Right atrium auricular region (tissue), 2 donors: ENCODE measurements at regions not wholly inside any gene's neighbourhood (a gene's known extent, or its start where the extent isn't known, plus 50 kb on each side); places are given as distances from the start of the nearest gene placed in this dataset.

Source experiments
- DNase-seq: peaks from one replicate; pipeline ENCODE4 v3.0.0-alpha.2; 2019; ENCODE audit warnings: low spot score
- H3K27ac ChIP-seq, 2 donors: fragments of 200-600 bp; sonication (generic); 1 replicate in 1 of 2; 2 replicates in 1 of 2; pipeline ENCODE4 v1.5.1; 2016 to 2019
- H3K27me3 ChIP-seq, 2 donors: fragments of 200-600 bp; sonication (generic); one replicate each; pipeline versions ENCODE4 v1.5.1 to v1.6.0; 2017 to 2019
- H3K36me3 ChIP-seq: fragments of 200-600 bp; sonication (generic); one replicate; pipeline ENCODE4 v1.5.1; 2016
- H3K4me1 ChIP-seq, 2 donors: fragments of 200-600 bp; sonication (generic); one replicate each; pipeline versions ENCODE4 v1.5.1 to v1.6.0; 2017 to 2019
- H3K4me3 ChIP-seq, 2 donors: fragments of 200-600 bp; sonication (generic); 1 replicate in 1 of 2; 2 replicates in 1 of 2; pipeline ENCODE4 v1.5.1; 2017 to 2019; ENCODE audit warnings: mild to moderate bottlenecking in 1 of 2, moderate library complexity in 1 of 2
- H3K9me3 ChIP-seq, 2 donors: fragments of 200-600 bp; sonication (generic); one replicate each; pipeline ENCODE4 v1.5.1; 2019
- TF ChIP-seq, protein P1 (sequence below), 2 donors: fragments of 200-600 bp; sonication (generic); IDR thresholded peaks; one replicate each; pipeline ENCODE4 v1.5.1; 2019; ENCODE audit warnings: antibody characterized with exemption in 2 of 2

DNA sequence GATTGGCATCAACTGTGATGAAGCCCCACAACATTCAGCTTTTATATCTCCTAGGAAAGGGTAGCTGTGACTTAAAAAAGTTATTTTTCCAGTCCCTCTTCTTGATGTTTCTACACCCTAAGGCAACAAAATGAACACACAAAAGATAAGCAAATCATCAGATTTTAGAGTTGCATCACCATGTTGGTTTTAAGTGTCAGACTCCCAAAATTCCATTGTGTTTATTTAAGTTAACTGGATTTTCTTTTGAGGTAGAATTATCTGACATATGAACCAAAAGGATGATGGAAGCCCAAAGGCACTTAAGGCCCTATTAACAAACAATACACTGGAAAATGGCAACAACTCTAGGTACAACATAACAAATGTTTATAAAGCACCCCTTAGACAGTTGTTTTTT is 261.7 kb upstream of the SLC39A10 start:
- Histone ChIP-seq H3K36me3 (no peaks in the 10 kb centered on the region), H3K4me1 (no peaks in the 10 kb centered on the region), H3K9me3 (no peaks in the 10 kb centered on the region), H3K27me3 (no peaks in the 10 kb centered on the region), H3K4me3 (no peak overlapping the region), H3K27ac (no peak overlapping the region)
- no peak for DNase-seq
- TF ChIP-seq, protein P1, sequence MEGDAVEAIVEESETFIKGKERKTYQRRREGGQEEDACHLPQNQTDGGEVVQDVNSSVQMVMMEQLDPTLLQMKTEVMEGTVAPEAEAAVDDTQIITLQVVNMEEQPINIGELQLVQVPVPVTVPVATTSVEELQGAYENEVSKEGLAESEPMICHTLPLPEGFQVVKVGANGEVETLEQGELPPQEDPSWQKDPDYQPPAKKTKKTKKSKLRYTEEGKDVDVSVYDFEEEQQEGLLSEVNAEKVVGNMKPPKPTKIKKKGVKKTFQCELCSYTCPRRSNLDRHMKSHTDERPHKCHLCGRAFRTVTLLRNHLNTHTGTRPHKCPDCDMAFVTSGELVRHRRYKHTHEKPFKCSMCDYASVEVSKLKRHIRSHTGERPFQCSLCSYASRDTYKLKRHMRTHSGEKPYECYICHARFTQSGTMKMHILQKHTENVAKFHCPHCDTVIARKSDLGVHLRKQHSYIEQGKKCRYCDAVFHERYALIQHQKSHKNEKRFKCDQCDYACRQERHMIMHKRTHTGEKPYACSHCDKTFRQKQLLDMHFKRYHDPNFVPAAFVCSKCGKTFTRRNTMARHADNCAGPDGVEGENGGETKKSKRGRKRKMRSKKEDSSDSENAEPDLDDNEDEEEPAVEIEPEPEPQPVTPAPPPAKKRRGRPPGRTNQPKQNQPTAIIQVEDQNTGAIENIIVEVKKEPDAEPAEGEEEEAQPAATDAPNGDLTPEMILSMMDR (IDR thresholded peaks at IDR 0.05) = no peak

DNA sequence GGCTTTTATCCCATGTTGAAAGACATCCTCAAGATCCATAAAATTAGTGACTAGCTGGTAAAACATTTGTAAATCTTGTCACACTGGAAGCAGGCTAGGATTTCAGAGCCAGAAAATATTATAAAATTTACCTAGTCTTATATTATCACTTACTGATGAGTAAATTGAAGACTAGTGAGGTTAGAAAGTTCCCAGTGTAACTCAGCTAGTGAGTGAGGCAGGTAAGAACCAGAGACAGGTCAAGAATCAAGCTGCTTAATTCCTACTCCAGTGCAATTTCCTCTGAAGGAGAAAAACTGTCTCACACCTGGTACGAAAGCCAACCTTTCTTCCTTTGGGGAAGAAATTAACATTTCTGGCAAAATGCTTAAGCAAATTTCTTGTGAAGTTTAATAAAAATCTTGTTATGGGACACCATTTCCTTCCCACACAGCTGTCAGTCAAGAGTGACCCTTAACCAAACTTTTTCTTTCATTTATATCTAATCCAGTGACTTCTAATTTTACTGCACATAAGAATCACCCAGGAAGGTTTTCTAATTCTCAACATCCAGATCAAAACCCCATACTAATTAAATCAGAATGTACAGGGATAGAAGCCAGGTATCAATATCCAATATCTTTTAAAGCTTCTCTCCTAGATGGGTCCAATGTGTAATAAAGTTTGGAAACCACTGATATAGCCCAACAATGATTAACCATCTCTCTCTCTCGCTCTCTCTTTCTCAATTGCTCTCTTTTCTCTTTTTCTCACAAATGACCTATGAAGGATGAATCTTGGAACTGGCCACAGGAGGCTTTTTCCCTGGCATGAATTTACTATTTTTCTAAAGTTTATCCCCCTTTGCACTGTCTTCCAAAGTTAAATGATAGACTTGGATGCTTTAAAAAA is 264.3 kb upstream of the SLC39A10 start:
- TF ChIP-seq, protein P1 (IDR thresholded peaks at IDR 0.05) = no peak
- H3K27me3 ChIP-seq = no peaks in the 10 kb centered on the region

DNA sequence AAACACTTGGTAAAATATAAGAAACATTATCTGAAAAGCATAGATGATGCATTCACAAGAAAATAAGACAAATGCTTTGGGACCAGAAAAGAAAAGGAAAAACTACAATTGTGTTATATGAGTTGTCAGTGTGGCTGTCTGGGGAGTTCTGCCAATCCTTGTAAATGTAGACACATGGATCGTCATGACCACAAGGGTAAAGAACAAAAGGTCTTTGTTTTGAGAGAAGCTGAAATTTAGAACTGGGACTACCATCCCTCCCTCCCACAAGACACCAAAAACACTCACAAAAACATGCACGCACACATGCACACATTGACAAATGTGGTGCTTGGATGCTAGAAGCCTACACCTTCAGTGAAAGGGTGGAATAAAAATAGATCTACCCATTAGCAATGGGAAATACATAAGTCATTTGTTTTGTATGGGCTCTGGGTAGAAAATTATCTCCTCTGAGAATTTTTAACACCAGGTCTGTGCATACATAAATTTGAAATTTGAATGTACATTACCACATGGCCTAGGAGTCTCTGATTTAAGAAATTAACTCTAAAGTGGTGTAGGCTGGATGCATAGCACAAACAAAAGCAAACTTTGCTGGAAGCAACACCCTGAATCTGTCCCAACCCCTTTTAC is 266.2 kb upstream of the SLC39A10 start:
- Histone ChIP-seq H3K27me3 (no peaks in the 10 kb centered on the region), H3K27ac (no peak overlapping the region), H3K4me3 (no peak overlapping the region), H3K36me3 (no peaks in the 10 kb centered on the region), H3K4me1 (no peaks in the 10 kb centered on the region), H3K9me3 (no peaks in the 10 kb centered on the region)
- TF ChIP-seq, protein P1 (IDR thresholded peaks at IDR 0.05) = no peak
- no peak for DNase-seq

More for the DNA sequence above, 264.3 kb upstream of the SLC39A10 start:
- H3K36me3 ChIP-seq = no peaks in the 10 kb centered on the region
- no peaks in the 10 kb centered on the region for H3K9me3 ChIP-seq
- H3K27ac ChIP-seq = no peak overlapping the region
- H3K4me3 ChIP-seq = no peak overlapping the region
- no peak for DNase-seq
- H3K4me1 ChIP-seq = no peaks in the 10 kb centered on the region

DNA sequence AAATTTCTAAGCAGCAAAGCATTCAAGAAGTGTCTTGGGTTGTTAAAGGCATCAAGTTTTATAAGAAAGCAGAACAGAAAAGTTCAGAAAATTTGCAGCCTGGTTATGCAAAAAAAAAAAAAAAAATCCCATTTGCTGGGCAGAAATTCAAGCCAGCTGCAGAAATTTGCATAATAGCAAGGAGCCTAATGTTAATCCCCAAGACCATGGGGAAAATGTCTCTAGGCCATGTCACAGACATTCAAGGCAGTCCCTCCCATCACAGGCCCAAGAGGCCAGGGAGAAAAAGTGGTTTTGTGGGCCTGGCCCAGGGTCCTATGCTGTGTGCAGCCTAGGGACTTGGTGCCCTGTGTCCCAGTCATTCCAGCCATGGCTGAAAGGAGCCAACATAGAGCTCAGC is 269.0 kb upstream of the SLC39A10 start:
- Histone ChIP-seq H3K9me3 (no peaks in the 10 kb centered on the region), H3K36me3 (no peaks in the 10 kb centered on the region), H3K4me1 (no peaks in the 10 kb centered on the region), H3K27ac (no peak overlapping the region), H3K4me3 (no peak overlapping the region), H3K27me3 (no peaks in the 10 kb centered on the region)
- no peak for DNase-seq
- TF ChIP-seq, protein P1 (IDR thresholded peaks at IDR 0.05) = no peak

DNA sequence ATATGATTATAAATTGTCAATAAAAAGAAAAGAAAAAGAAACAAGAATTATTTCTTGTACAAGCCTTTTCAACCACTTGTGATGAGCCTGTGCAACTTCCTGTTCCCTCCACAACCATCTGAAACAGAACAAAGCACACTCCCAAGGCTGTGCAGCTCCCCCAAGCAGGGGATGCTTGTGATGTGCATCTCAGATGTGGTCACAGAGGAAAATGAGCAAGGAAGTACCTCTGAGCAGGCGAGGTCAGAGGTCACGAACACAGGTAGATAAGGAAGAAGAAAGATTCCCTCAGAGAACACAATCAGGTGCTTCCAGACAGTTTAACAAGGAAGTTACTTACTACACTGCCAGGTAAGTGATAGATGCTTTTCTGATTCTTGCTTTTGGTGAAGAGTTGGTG is 274.8 kb upstream of the SLC39A10 start:
- H3K27me3 ChIP-seq = no peaks in the 10 kb centered on the region
- DNase-seq = no peak
- no peaks in the 10 kb centered on the region for H3K36me3 ChIP-seq
- no peak overlapping the region for H3K4me3 ChIP-seq
- H3K27ac ChIP-seq = no peak overlapping the region
- no peaks in the 10 kb centered on the region for H3K9me3 ChIP-seq
- no peaks in the 10 kb centered on the region for H3K4me1 ChIP-seq
- TF ChIP-seq, protein P1 (IDR thresholded peaks at IDR 0.05) = no peak
